NCI-H69 (cell line): ENCODE measurements at regions not wholly inside any gene's neighbourhood (a gene's known extent, or its start where the extent isn't known, plus 50 kb on each side); places are given as distances from the start of the nearest gene placed in this dataset.
A peak's percentile ranks its signal among the peaks of the same experiment; 100 is the strongest.
"Not testable (repeated sequence)": the region's sequence is repeated elsewhere in the genome, so short reads cannot be mapped to it uniquely, and the experiment has no call there.

Experiments
- DNase-seq: peaks from one replicate; lab custom pipeline; 2025; lab: John Stamatoyannopoulos, UW

DNA sequence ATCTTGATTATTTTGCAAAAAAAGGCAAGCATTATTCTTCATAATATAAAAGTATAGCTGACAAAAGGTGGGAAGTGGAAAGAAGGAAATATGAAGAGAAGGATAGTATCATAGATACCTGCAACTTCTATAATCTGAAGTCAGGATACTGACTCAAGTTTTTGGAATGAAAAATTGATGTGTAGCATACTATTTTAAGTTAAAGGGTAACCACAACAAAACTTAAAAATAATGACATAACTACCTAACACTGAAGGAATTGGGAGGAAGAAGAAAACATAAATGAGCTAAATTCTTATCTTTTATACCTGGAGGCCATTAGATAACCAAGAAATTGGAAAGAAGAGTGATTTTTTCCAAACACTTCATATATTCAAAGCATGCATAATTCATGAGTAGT is 51.8 kb upstream of the TLE1 start:
- DNase-seq = no peak

GRCh38 chr9:81748091-81748490 is 58.7 kb upstream of the TLE1 start:
- no peak for DNase-seq

- DNase-seq = no peak
Measured at GRCh38 chr9:81753436-81753835, 64.1 kb upstream of the TLE1 start.

DNA sequence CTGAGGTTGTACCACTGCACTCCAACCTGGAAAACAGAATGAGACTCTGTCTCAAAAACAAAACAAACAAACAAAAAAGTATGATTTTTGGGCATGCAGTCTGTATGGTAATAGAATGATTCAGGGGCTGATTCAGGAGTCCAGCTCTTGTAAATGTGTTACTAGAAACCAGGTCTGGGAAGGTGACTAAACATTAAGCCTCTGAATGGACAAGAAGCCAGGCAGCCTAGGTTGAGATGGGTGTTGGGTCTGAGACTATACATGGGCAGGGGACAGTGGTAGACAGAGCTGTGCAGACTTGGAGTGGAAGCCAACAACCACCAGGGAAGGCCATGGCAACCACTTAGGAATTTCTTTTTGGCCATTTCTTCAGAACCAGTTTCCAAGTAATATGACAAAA is 64.9 kb upstream of the TLE1 start:
- DNase-seq = no peak

DNA sequence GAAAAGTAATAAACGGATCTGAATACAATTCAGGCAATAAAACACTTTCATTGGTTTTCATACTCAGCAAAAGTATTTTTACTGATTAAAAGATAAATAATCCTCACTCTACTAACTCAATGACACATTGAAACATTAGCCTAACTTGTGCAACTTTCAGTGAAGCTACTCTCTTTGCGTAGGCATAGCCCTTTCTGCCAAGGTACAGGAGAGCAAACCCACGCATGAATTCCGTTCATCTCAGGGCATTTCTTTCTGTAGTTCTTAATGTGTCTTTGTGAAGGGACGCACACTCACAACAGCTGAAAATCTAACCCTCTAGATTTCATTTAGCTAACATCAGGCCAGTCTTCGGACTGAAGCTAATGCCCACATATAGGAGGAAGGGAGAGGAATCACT is 66.4 kb upstream of the TLE1 start:
- DNase-seq = no peak

DNA sequence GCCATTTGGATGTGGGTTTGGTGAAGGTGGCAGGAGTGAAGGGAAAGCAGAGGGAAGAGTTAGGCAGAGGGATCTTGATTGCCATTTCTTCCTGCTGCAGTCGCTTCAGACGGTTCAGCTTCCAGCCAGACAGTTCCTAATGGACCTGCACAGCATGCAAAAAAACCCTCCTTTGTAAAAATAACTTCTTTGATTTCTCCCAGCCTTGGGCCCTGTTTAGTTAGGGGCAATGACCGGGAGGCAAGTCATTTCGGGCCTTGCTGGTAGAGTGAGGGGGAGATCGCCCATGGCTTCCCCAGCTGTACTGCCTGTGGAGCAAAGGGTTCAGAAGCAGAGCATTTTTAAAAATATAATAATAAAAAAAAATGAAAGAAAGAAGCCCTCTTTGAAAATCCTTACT is 67.2 kb upstream of the TLE1 start:
- no peak for DNase-seq

- no peak for DNase-seq
Measured at GRCh38 chr9:81758123-81758797, 68.9 kb upstream of the TLE1 start.

GRCh38 chr9:81759680-81760215 is 70.4 kb upstream of the TLE1 start:
- peak; percentile 13 for DNase-seq

DNA sequence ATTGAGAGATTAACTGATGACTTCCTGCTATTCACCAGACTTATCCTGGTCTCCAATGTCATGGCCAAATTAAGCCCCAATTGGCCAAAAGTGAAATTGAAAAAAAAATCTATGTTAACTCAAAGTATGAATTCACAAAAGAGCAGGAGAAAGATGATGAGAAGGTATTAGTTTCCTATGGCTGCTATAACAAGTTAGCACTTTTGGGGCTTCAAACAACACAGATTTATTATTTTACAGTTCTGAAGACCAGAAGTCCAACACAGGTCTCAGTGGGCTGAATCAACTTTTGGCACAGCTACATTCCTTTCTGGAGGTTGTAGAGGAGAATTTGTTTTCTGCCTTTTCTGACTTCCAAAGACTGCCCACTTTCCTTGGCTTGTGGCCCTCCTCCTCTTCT is 78.6 kb upstream of the TLE1 start:
- no peak for DNase-seq

- no peak for DNase-seq
Measured at GRCh38 chr9:81771571-81771970, 82.2 kb upstream of the TLE1 start.

- DNase-seq = no peak
Measured at GRCh38 chr9:81772144-81772543, 82.8 kb upstream of the TLE1 start.

DNA sequence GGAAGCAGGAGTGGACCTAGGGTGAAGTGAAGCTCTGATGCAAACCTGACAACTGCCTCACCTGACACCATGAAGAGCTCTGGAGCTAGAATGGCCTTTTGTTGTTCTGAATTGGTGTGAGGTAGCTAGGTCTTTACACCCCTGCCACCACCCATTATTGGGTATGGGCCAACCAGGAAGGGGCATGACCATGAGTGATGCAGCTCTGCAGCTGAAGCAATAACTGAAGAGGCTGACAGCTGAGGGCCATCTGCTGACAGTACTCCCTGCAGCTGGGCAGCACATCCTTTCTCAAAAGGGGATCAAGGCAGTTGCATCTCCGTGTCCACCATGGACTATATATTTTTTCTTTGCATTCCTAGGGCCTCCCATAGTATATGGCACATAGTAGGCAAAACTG is 87.0 kb upstream of the TLE1 start:
- DNase-seq = peak; percentile 78

- peak; percentile 24 for DNase-seq
Measured at GRCh38 chr9:81776834-81777233, 87.5 kb upstream of the TLE1 start.

DNA sequence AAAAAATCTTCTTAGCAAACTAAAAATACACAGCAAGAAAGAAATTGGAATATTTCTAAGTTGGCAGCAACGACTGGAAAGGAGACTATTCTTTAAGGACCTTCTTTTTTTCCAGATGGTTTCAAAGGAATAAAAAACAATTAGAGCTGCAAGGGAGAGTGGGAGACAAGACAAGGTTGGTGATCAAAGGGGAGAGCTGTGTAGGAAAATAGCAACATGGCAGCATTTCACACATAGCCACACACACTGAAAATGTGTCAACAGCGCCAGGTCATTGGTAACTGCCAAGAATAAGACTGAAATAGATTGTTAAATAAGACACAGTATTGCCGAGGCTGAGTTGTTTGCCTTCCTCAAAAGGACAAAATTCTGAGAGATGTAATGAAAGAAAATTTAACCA is 88.1 kb upstream of the TLE1 start:
- DNase-seq = no peak

- no peak for DNase-seq
Measured at GRCh38 chr9:81782313-81782995, 93.1 kb upstream of the TLE1 start.

DNA sequence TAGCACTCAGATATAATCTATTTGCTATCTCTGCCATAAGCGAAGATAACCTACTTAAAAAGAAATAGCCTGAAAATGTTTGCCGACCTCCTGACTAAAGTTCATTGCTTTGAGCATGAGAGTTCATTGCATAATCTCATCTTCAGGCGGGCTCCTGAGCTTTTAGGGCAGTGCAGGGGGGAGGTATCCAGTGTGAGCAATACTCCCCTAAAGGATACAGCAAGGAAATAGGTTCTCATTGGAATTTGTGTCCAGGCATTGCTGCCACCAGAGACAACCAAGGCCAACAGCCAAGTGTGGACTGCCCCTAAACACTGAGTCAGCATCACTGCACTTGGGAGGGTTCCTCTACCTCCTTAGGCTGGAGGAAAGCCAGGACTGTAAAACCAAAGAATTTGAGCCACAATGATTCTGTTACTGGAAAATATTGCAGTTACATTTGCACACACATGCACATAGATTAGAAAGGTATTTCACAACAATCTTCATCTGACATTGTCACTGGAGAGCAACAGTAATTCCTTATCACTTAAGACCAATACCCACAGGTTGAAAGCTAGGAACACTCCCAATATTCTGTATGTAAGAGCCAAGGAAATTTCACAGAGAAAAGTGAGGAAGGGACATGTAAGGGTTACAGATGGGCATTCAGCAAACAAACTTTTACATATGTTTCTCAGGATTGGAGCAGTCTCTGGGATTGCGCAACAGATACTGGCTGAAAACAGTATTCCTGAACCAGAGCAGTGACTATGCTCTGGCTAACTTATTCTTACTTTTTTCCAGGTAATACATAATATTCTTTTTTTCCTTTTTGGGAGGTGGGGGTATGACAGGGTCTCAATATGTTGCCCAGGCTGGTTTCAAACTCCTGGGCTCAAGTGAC is 98.6 kb upstream of the TLE1 start:
- no peak for DNase-seq

- DNase-seq = no peak
Measured at GRCh38 chr9:81789721-81790120, 100.4 kb upstream of the TLE1 start.

GRCh38 chr9:81790166-81790565 is 100.8 kb upstream of the TLE1 start:
- no peak for DNase-seq

- DNase-seq = no peak
Measured at GRCh38 chr9:81791076-81791475, 101.7 kb upstream of the TLE1 start.

- DNase-seq = no peak
Measured at GRCh38 chr9:81798606-81799005, 109.3 kb upstream of the TLE1 start.

- peak; percentile 89 for DNase-seq
Measured at GRCh38 chr9:81801190-81801589, 111.8 kb upstream of the TLE1 start.

DNA sequence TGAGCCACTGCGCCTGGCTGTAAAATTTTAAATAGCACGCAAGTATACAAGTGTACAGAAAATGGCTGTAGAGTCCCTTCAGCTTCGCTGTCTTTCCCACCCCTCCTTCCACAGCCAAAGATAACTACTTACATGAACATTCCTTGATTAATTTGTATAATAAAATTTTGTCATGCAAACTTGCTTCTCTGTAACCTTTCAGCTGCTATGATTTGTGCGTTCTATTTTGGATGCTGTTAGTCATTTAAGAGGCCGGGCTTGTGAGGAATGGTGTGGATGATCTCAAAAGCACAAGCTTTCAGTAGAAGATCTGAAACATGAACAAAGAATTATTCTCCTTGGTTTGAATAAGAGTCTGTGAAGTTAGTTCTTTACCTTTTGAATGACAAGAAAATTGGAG is 115.0 kb upstream of the TLE1 start:
- no peak for DNase-seq

DNA sequence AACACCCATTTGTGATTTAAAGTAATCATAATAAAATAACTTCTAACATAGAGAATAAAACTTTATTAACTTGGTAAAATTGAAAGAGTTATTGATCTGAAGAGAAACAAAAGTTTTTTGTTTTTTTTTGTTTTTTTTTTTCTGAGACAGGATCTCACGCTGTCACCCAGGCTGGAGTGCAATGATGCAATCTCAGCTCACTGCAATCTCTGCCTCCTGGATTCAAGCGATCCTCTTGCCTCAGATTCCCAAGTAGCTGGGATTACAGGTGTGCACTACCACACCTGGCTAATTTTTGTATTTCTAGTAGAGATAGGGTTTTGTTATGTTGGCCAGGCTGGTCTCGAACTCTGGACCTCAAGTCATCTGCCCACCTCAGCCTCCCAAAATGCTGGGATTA is 116.5 kb upstream of the SPATA31D4 start:
- not testable (repeated sequence) for DNase-seq
